H9 (cell line): ENCODE measurements at regions not wholly inside any gene's neighbourhood (a gene's known extent, or its start where the extent isn't known, plus 50 kb on each side); places are given as distances from the start of the nearest gene placed in this dataset.

ENCODE experiments used
- DNase-seq: peaks from one replicate; pipeline ENCODE4 v3.0.0-alpha.2; 2017
- H2AFZ ChIP-seq: one replicate; pipeline ENCODE4 v1.6.1; 2013; ENCODE audit warnings: mild to moderate bottlenecking, low read length, control low read depth, moderate library complexity
- H2AK5ac ChIP-seq: 2 replicates; pipeline ENCODE4 v1.6.1; 2013; ENCODE audit warnings: low read length, control low read depth, mixed read lengths; ENCODE audit not compliant: insufficient read length
- H2BK120ac ChIP-seq: one replicate; pipeline ENCODE4 v1.6.1; 2013; ENCODE audit warnings: low read depth, mild to moderate bottlenecking, low read length, control low read depth, inconsistent platforms; ENCODE audit not compliant: poor library complexity, severe bottlenecking
- H2BK12ac ChIP-seq: 2 replicates; pipeline ENCODE4 v1.6.1; 2013; ENCODE audit warnings: low read length, control low read depth, mixed read lengths, low read depth; ENCODE audit not compliant: insufficient read length
- H2BK15ac ChIP-seq: 2 replicates; pipeline ENCODE4 v1.6.1; 2013; ENCODE audit warnings: low read depth, low read length, control low read depth
- H2BK20ac ChIP-seq: one replicate; pipeline ENCODE4 v1.6.1; 2013; ENCODE audit warnings: low read depth, mild to moderate bottlenecking, low read length, control low read depth, inconsistent platforms; ENCODE audit not compliant: poor library complexity, severe bottlenecking
- H2BK5ac ChIP-seq: 2 replicates; pipeline ENCODE4 v1.6.1; 2013; ENCODE audit warnings: low read length, control low read depth, mixed read lengths; ENCODE audit not compliant: insufficient read length
- H3K14ac ChIP-seq: 2 replicates; pipeline ENCODE4 v1.6.1; 2013; ENCODE audit warnings: low read length, control low read depth; ENCODE audit not compliant: insufficient read depth
- H3K18ac ChIP-seq: 2 replicates; pipeline ENCODE4 v1.6.1; 2013; ENCODE audit warnings: low read depth, mild to moderate bottlenecking, mixed read lengths, low read length, control low read depth; ENCODE audit not compliant: insufficient read length
- H3K23ac ChIP-seq: 2 replicates; pipeline ENCODE4 v1.6.1; 2013; ENCODE audit warnings: low read length, control low read depth, mixed read lengths, low read depth; ENCODE audit not compliant: insufficient read length
- H3K23me2 ChIP-seq: 2 replicates; pipeline ENCODE4 v1.6.1; 2013; ENCODE audit warnings: low read depth, mild to moderate bottlenecking, mixed read lengths, low read length, control low read depth; ENCODE audit not compliant: insufficient read length, poor library complexity, severe bottlenecking
- H3K27ac ChIP-seq: 2 replicates; pipeline ENCODE4 v1.5.1; 2013; ENCODE audit warnings: low read length, control low read depth, mixed read lengths, low read depth; ENCODE audit not compliant: insufficient read length
- H3K27me3 ChIP-seq: 2 replicates; pipeline ENCODE4 v1.6.1; 2013; ENCODE audit warnings: low read length, control low read depth, inconsistent platforms; ENCODE audit not compliant: insufficient read depth
- H3K4ac ChIP-seq: 2 replicates; pipeline ENCODE4 v1.6.1; 2013; ENCODE audit warnings: low read depth, mild to moderate bottlenecking, control low read depth, inconsistent platforms, low read length, moderate library complexity
- H3K4me1 ChIP-seq: 2 replicates; pipeline ENCODE4 v1.6.1; 2013; ENCODE audit warnings: low read length, control low read depth, inconsistent platforms; ENCODE audit not compliant: insufficient read depth
- H3K4me2 ChIP-seq: 2 replicates; pipeline ENCODE4 v1.6.1; 2013; ENCODE audit warnings: low read length, control low read depth, mixed read lengths; ENCODE audit not compliant: insufficient read length, insufficient read depth
- H3K56ac ChIP-seq: 2 replicates; pipeline ENCODE4 v1.6.1; 2013; ENCODE audit warnings: low read depth, mild to moderate bottlenecking, mixed read lengths, low read length, control low read depth; ENCODE audit not compliant: insufficient read length
- H3K79me1 ChIP-seq: 2 replicates; pipeline ENCODE4 v1.6.1; 2013; ENCODE audit warnings: low read depth, mild to moderate bottlenecking, moderate library complexity, low read length, control low read depth, inconsistent platforms; ENCODE audit not compliant: insufficient read depth, poor library complexity, severe bottlenecking
- H3K79me2 ChIP-seq: 2 replicates; pipeline ENCODE4 v1.6.1; 2013; ENCODE audit warnings: low read length, control low read depth, inconsistent platforms; ENCODE audit not compliant: insufficient read depth
- H3K9ac ChIP-seq: 2 replicates; pipeline ENCODE4 v1.6.1; 2013; ENCODE audit warnings: low read length, control low read depth, mixed read lengths; ENCODE audit not compliant: insufficient read length; ENCODE audit errors: extremely low read depth
- H3K9me3 ChIP-seq: one replicate; pipeline ENCODE4 v1.6.1; 2013; ENCODE audit warnings: low read depth, low read length, inconsistent platforms; ENCODE audit not compliant: control insufficient read depth
- H3T11ph ChIP-seq: one replicate; pipeline ENCODE4 v1.6.1; 2013; ENCODE audit warnings: mild to moderate bottlenecking, low read length, control low read depth, inconsistent platforms
- H4K20me1 ChIP-seq: one replicate; pipeline ENCODE4 v1.6.1; 2013; ENCODE audit not compliant: control insufficient read depth, insufficient read length, insufficient read depth
- H4K5ac ChIP-seq: 2 replicates; pipeline ENCODE4 v1.6.1; 2013; ENCODE audit warnings: low read depth, mild to moderate bottlenecking, mixed read lengths, low read length, control low read depth; ENCODE audit not compliant: insufficient read length
- H4K8ac ChIP-seq: replicated peaks from 2 replicates; pipeline ENCODE4 v1.6.1; 2013; ENCODE audit warnings: low read length, control low read depth, mixed read lengths, low read depth; ENCODE audit not compliant: insufficient read length
- H4K91ac ChIP-seq: 2 replicates; pipeline ENCODE4 v1.6.1; 2013; ENCODE audit warnings: low read depth, mild to moderate bottlenecking, moderate library complexity, mixed read lengths, low read length, control low read depth; ENCODE audit not compliant: insufficient read length
- H3K27ac Mint-ChIP-seq, 3 experiments: 2 replicates in 2 of 3; 3 replicates in 1 of 3; pipeline ENCODE4 v1.8.0; 2020 to 2021; ENCODE audit warnings: mixed read lengths in 3 of 3, mild to moderate bottlenecking in 1 of 3, moderate library complexity in 1 of 3
- H3K27me3 Mint-ChIP-seq: 2 replicates; pipeline ENCODE4 v1.8.0; 2021; ENCODE audit warnings: low read depth, mild to moderate bottlenecking, moderate library complexity, mixed read lengths
- H3K36me3 Mint-ChIP-seq, 3 experiments: 2 replicates in 2 of 3; 3 replicates in 1 of 3; pipeline ENCODE4 v1.8.0; 2020 to 2021; ENCODE audit warnings: low read depth in 3 of 3, mixed read lengths in 3 of 3; ENCODE audit not compliant: insufficient read depth in 1 of 3
- H3K4me1 Mint-ChIP-seq, 2 experiments: 2 replicates each; pipeline ENCODE4 v1.8.0; 2020; ENCODE audit warnings: mixed read lengths in 2 of 2
- H3K4me3 Mint-ChIP-seq, 2 experiments: 2 replicates in 1 of 2; 3 replicates in 1 of 2; pipeline ENCODE4 v1.8.0; 2020 to 2021; ENCODE audit warnings: mild to moderate bottlenecking in 2 of 2, mixed read lengths in 2 of 2, moderate library complexity in 1 of 2
- H3K9me3 Mint-ChIP-seq, 2 experiments: 2 replicates in 1 of 2; 3 replicates in 1 of 2; pipeline ENCODE4 v1.8.0; 2020; ENCODE audit warnings: mild to moderate bottlenecking in 2 of 2, mixed read lengths in 2 of 2, moderate library complexity in 1 of 2
- CTCF ChIP-seq: fragments of 200-600 bp; sonication (generic); conservative IDR thresholded peaks from 3 replicates; pipeline ENCODE4 v1.8.0; 2021; ENCODE audit warnings: antibody characterized with exemption, mild to moderate bottlenecking
- WGBS: extraction: QIAGEN DNeasy Blood & Tissue Kit; methylation state at CpG from one replicate; pipeline ENCODE4 v1.1.7; 2013; ENCODE audit warnings: missing lambda C conversion rate, low lambda C conversion rate, mixed read lengths; ENCODE audit not compliant: insufficient read length; ENCODE audit errors: extremely low coverage; 5-methylcytosine and 5-hydroxymethylcytosine counted together

GRCh38 chr3:3301476-3301875 is 122.0 kb upstream of the CRBN start:
- Histone ChIP-seq H3K23ac (no peak overlapping the region), H4K20me1 (no peaks in the 10 kb centered on the region), H3K4me1 (peaks cover 5% of the 10 kb centered on the region; the same call in 1 of the 2 replicates), H2AFZ (no peak overlapping the region), H3K18ac (no peak overlapping the region), H2BK120ac (no peak overlapping the region), H3K27me3 (no peaks in the 10 kb centered on the region), H3K79me2 (no peaks in the 10 kb centered on the region), H4K5ac (no peak overlapping the region), H2BK20ac (no peak overlapping the region), H3K14ac (no peak overlapping the region), H2BK15ac (no peak overlapping the region), H3K79me1 (no peaks in the 10 kb centered on the region), H3K27ac (no peak overlapping the region), H4K8ac (no peak overlapping the region), H3K4ac (no peak overlapping the region), H3K9me3 (no peaks in the 10 kb centered on the region), H2AK5ac (no peak overlapping the region), H2BK12ac (no peak overlapping the region), H4K91ac (no peak overlapping the region), H2BK5ac (no peak overlapping the region), H3T11ph (no peak overlapping the region), H3K4me2 (no peak overlapping the region), H3K23me2 (no peaks in the 10 kb centered on the region), H3K9ac (no peak overlapping the region), H3K56ac (no peak overlapping the region)
- peaks cover 0 to 6% of the 10 kb centered on the region in 2 experiments; a peak in 2 of 4 replicates for H3K4me1 Mint-ChIP-seq
- no peak for DNase-seq
- no peak overlapping the region for H3K27ac Mint-ChIP-seq
- no peaks in the 10 kb centered on the region for H3K27me3 Mint-ChIP-seq
- no peak overlapping the region for H3K4me3 Mint-ChIP-seq
- no peaks in the 10 kb centered on the region for H3K9me3 Mint-ChIP-seq
- no peaks in the 10 kb centered on the region for H3K36me3 Mint-ChIP-seq
- no peak for TF ChIP-seq CTCF
- no CpG with 5 or more reads among the region's 1 CpG for WGBS
